ENCODE measurements at regions not wholly inside any gene's neighbourhood (a gene's known extent, or its start where the extent isn't known, plus 50 kb on each side); places are given as distances from the start of the nearest gene placed in this dataset.

DNA sequence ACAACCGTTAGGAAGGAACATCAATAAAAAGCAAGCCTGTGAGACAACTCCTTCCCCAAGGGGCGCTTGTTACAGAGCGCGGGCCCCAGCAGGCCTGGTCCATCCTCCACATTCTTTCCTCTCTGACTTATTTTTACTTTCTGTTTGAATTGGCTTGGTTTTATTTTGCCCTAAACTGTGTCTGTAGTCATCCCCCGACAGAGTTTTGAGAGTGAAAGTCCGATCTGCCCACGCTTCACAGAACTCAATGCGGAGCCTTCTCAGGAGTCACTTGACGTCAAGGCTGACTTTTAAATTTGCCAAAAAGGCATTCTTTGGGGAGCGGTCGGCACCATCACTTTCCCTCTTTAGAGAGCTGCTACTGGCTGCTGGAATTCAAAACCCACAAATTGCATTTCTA, 150.1 kb upstream of the KLF6 start:
- Mint-ChIP-seq H3K27me3 (ENCODE audit: low read depth) (no peaks in the 10 kb centered on the region), H3K4me3 (no peak overlapping the region), H3K36me3 (no peaks in the 10 kb centered on the region), H3K9me3 (no peaks in the 10 kb centered on the region), H3K27ac (peak overlapping the region; percentile 78), H3K4me1 (peaks cover 11% of the 10 kb centered on the region)
- TF ChIP-seq, protein P1, sequence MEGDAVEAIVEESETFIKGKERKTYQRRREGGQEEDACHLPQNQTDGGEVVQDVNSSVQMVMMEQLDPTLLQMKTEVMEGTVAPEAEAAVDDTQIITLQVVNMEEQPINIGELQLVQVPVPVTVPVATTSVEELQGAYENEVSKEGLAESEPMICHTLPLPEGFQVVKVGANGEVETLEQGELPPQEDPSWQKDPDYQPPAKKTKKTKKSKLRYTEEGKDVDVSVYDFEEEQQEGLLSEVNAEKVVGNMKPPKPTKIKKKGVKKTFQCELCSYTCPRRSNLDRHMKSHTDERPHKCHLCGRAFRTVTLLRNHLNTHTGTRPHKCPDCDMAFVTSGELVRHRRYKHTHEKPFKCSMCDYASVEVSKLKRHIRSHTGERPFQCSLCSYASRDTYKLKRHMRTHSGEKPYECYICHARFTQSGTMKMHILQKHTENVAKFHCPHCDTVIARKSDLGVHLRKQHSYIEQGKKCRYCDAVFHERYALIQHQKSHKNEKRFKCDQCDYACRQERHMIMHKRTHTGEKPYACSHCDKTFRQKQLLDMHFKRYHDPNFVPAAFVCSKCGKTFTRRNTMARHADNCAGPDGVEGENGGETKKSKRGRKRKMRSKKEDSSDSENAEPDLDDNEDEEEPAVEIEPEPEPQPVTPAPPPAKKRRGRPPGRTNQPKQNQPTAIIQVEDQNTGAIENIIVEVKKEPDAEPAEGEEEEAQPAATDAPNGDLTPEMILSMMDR (IDR thresholded peaks at IDR 0.05; ENCODE audit: unreplicated experiment): no peak
- DNase-seq (ENCODE audit: low spot score in 2 of 2, unreplicated experiment in 2 of 2): no peak

DNA sequence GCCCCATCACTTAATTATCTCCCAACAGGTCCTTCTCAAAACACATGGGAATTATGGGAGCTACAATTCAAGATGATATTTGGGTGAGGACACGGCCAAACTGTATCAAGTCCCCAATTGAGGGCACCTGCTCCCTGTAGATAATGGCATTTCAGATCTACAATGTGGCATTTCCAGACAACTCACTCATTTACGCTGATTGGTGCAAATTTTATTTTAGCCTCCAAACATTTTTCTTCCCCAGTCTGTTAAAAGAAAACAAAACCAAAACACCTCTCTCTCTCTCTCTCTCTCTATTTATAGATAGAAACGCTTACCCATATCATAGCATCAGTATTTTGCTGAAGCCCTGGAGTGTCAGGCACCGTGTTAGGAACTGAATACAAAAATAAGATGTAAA, 148.7 kb upstream of the KLF6 start:
- no peaks in the 10 kb centered on the region for H3K27me3 Mint-ChIP-seq (ENCODE audit: low read depth)
- TF ChIP-seq, protein P1 (IDR thresholded peaks at IDR 0.05; ENCODE audit: unreplicated experiment): no peak
- no peaks in the 10 kb centered on the region for H3K9me3 Mint-ChIP-seq
- H3K36me3 Mint-ChIP-seq: no peaks in the 10 kb centered on the region
- H3K4me3 Mint-ChIP-seq: no peak overlapping the region
- DNase-seq (ENCODE audit: low spot score in 2 of 2, unreplicated experiment in 2 of 2): no peak
- H3K27ac Mint-ChIP-seq: no peak overlapping the region
- peaks cover 11% of the 10 kb centered on the region for H3K4me1 Mint-ChIP-seq

DNA sequence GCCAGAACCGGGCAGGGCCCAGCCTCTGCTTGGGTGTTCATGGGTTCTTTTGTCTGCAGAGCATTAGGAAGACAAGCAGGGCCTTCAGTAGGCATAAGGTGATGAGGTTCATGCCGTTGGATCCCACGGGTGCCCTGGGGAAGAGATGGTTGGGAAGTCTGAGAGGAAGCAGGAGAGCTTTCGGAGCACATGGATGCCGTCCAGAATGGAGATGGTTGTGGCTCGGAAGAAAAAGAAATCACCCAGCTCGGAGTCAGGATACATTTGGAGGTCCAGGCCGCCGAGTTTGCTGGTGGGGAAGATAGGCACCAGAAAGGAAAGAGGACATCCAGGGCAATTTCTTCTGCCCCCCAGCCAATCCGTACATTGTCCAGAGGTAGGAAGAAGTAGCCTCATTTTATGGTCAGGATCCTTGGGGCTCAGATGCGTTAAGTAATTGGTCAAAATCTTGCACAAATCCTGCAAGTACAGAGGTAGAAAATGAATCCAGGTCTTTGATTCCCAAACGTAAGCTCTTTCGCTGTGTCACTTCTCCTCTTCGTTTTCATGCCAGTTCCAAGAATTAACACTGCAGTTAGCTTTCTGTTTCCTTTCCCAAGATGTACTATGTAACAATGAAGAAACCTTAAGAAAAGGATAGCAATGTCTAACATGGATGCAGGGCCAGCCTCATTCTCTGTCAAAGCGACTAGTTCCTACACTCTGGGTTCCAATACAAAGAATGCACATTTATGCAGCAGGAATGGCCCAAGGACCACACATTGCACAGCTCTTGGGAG, 147.8 kb upstream of the KLF6 start:
- Mint-ChIP-seq H3K27ac (no peak overlapping the region), H3K4me3 (no peak overlapping the region), H3K36me3 (no peaks in the 10 kb centered on the region), H3K27me3 (ENCODE audit: low read depth) (no peaks in the 10 kb centered on the region), H3K4me1 (peaks cover 11% of the 10 kb centered on the region), H3K9me3 (no peaks in the 10 kb centered on the region)
- DNase-seq (ENCODE audit: low spot score in 2 of 2, unreplicated experiment in 2 of 2): no peak
- TF ChIP-seq, protein P1 (IDR thresholded peaks at IDR 0.05; ENCODE audit: unreplicated experiment): no peak

DNA sequence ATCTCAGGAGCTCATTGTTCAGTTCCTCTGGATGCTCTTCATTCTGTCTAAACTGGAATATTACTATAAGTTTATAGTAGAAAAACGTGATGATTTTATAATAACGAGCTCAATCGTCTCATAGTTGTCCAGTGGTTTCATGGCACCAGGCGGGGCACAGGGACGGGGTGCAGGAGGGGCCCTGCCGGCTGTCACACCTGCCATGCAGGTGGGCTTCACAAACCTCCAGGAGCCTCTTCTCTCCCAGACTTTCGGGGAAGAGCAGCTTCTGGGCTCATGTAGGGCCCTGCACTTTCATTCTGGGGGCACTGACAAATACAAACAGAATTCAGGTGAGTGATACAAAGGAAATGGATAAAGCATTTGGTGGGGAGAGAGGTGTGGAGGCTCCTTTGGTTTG, 146.9 kb upstream of the KLF6 start:
- Mint-ChIP-seq H3K36me3 (no peaks in the 10 kb centered on the region), H3K9me3 (no peaks in the 10 kb centered on the region), H3K27ac (no peak overlapping the region), H3K4me3 (no peak overlapping the region), H3K4me1 (peaks cover 15% of the 10 kb centered on the region), H3K27me3 (ENCODE audit: low read depth) (no peaks in the 10 kb centered on the region)
- DNase-seq (ENCODE audit: low spot score in 2 of 2, unreplicated experiment in 2 of 2): no peak
- TF ChIP-seq, protein P1 (IDR thresholded peaks at IDR 0.05; ENCODE audit: unreplicated experiment): no peak

DNA sequence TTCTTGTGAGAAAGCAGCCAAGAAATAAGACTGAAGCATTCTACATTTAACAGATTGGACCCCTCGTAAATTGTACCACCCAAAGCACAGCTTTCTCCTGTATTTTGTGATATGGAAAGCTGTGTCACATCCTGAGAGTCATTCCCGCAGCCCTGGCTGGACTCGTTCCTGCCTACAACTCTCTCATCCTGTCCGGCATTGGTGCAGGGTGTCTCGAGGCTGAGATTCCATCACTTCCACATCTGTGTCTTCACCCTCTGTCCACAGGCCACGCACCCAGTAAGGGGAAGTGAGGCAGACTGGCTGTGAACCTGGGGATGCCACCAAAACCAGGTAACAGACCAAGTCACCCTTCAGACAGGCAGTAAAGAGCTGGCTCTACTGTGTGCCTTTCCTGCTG, 146.2 kb upstream of the KLF6 start:
- Mint-ChIP-seq H3K27me3 (ENCODE audit: low read depth) (no peaks in the 10 kb centered on the region), H3K4me3 (no peak overlapping the region), H3K4me1 (peaks cover 19% of the 10 kb centered on the region), H3K9me3 (no peaks in the 10 kb centered on the region), H3K36me3 (no peaks in the 10 kb centered on the region), H3K27ac (no peak overlapping the region)
- DNase-seq (ENCODE audit: low spot score in 2 of 2, unreplicated experiment in 2 of 2): no peak
- TF ChIP-seq, protein P1 (IDR thresholded peaks at IDR 0.05; ENCODE audit: unreplicated experiment): no peak
